IgD-negative memory B cell (primary cell): ENCODE measurements at regions not wholly inside any gene's neighbourhood (a gene's known extent, or its start where the extent isn't known, plus 50 kb on each side); places are given as distances from the start of the nearest gene placed in this dataset.

Experiments
- H3K27ac Mint-ChIP-seq, 3 donors: one replicate each; pipeline ENCODE4 v1.8.0; 2020 to 2022; ENCODE audit warnings: mild to moderate bottlenecking in 3 of 3, mixed read lengths in 3 of 3, moderate library complexity in 1 of 3
- H3K27me3 Mint-ChIP-seq: one replicate; pipeline ENCODE4 v1.8.0; 2021; ENCODE audit warnings: mixed read lengths
- H3K36me3 Mint-ChIP-seq: one replicate; pipeline ENCODE4 v1.8.0; 2020; ENCODE audit warnings: mild to moderate bottlenecking, mixed read lengths
- H3K4me1 Mint-ChIP-seq, 3 donors: one replicate each; pipeline ENCODE4 v1.8.0; 2020 to 2022; ENCODE audit warnings: mixed read lengths in 3 of 3, mild to moderate bottlenecking in 1 of 3
- H3K4me3 Mint-ChIP-seq, 4 donors: one replicate each; pipeline ENCODE4 v1.8.0; 2020 to 2022; ENCODE audit warnings: mild to moderate bottlenecking in 4 of 4, mixed read lengths in 4 of 4, moderate library complexity in 3 of 4
- H3K9me3 Mint-ChIP-seq, 3 donors: one replicate each; pipeline ENCODE4 v1.8.0; 2020 to 2021; ENCODE audit warnings: mixed read lengths in 3 of 3, mild to moderate bottlenecking in 1 of 3

- H3K4me3 Mint-ChIP-seq: no peak overlapping the region
- H3K27ac Mint-ChIP-seq: no peak overlapping the region
- H3K9me3 Mint-ChIP-seq: peaks cover 0 to 1% (median 0%) of the 10 kb centered on the region in 3 donors
- no peaks in the 10 kb centered on the region for H3K36me3 Mint-ChIP-seq
- H3K4me1 Mint-ChIP-seq: peaks cover 3 to 17% (median 3%) of the 10 kb centered on the region in 3 donors
- H3K27me3 Mint-ChIP-seq: no peaks in the 10 kb centered on the region
Measured at GRCh38 chr17:63095459-63095858, 129.4 kb downstream of the TANC2 start.

DNA sequence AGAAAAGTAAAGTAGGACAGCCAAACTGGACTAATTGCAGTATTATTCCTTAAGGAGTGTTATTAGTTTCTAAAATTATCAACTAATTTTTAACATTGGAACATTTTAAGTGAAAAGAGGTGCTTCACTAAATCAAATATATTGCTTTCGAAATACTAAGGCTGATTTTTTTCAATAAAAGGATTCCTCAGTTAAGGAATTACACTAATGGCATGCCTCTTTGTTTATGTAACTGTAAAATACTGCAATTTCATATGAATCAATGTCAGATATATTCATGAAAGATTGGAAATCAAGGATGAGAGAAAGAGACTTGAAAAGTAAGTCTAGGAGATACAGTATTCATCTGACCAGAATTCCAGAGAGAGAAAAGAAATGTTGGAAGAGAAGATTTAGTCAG is 129.8 kb downstream of the TANC2 start:
- no peaks in the 10 kb centered on the region for H3K36me3 Mint-ChIP-seq
- H3K4me3 Mint-ChIP-seq: no peak overlapping the region
- H3K9me3 Mint-ChIP-seq: peaks cover 0 to 1% (median 0%) of the 10 kb centered on the region in 3 donors
- H3K27ac Mint-ChIP-seq: no peak overlapping the region
- no peaks in the 10 kb centered on the region for H3K27me3 Mint-ChIP-seq
- H3K4me1 Mint-ChIP-seq: peaks cover 3 to 17% (median 3%) of the 10 kb centered on the region in 3 donors

DNA sequence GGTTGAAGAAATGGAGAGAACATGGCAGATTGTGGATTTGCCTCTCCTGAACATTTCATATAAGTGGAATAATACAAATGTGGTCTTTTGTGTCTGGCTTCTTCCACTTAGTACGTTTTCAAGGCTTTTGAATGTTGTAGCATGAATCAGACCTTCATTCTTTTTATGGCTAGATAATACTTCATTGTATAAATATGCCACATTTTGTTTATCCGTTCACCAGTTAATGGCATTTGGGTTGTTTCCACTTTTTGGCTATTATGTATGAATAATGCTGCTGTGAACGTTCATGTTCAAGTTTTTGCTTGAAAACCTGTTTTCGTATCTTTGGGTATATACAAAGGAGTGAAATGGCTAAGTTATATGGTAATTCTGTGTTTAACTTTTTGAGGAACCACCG is 130.4 kb downstream of the TANC2 start:
- H3K4me3 Mint-ChIP-seq: no peak overlapping the region
- H3K4me1 Mint-ChIP-seq: peaks cover 3 to 17% (median 3%) of the 10 kb centered on the region in 3 donors
- H3K9me3 Mint-ChIP-seq: peaks cover 0 to 1% (median 0%) of the 10 kb centered on the region in 3 donors
- no peaks in the 10 kb centered on the region for H3K36me3 Mint-ChIP-seq
- no peaks in the 10 kb centered on the region for H3K27me3 Mint-ChIP-seq
- H3K27ac Mint-ChIP-seq: no peak overlapping the region

- peaks cover 3 to 17% (median 3%) of the 10 kb centered on the region in 3 donors for H3K4me1 Mint-ChIP-seq
- no peak overlapping the region for H3K4me3 Mint-ChIP-seq
- peaks cover 2% of the 10 kb centered on the region for H3K36me3 Mint-ChIP-seq
- no peaks in the 10 kb centered on the region for H3K9me3 Mint-ChIP-seq
- no peaks in the 10 kb centered on the region for H3K27me3 Mint-ChIP-seq
- H3K27ac Mint-ChIP-seq: no peak overlapping the region
Measured at GRCh38 chr17:63099425-63099824, 133.4 kb downstream of the TANC2 start.

DNA sequence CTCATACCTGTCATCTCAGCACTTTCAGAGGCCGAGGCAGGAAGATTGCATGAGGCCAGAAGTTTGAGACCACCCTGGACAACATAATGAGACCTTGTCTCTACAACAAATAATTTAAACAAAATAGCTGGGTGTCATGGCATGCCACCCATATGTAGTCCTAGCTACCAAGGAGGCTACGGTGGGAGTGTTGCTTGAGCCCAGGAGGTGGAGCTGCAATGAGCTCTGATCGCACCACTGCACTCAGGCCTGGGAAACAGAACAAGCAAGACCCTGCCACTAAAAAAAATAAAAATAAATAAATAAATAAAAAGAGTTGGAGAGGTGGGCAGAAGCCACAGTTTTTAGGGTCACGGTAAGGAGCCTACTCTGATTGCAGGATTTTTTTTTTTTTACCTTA is 136.0 kb downstream of the TANC2 start:
- no peak overlapping the region for H3K27ac Mint-ChIP-seq
- H3K9me3 Mint-ChIP-seq: no peaks in the 10 kb centered on the region
- no peak overlapping the region for H3K4me3 Mint-ChIP-seq
- H3K36me3 Mint-ChIP-seq: peaks cover 2% of the 10 kb centered on the region
- no peaks in the 10 kb centered on the region for H3K27me3 Mint-ChIP-seq
- peaks cover 3 to 9% (median 3%) of the 10 kb centered on the region in 3 donors for H3K4me1 Mint-ChIP-seq

DNA sequence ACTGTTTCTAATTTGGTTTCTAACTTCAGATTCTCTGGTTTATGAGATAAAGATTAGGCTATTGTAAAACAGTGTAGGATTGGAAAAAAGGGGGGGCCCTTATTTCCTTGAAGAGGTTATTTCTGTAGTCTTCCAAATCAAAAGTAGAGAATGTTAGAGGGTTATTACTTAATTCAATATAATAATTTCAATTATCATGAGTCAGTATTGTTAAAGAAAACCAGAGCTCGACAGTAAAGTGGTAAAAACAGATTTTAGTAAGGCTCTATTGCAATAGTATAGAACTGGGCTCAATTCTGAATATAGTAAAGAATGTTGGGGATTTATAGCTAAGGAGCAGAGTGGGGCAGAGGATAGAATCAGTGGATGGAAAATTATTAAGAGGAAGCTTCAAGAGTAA is 140.0 kb downstream of the TANC2 start:
- Mint-ChIP-seq H3K4me3 (no peak overlapping the region), H3K4me1 (no peaks in the 10 kb centered on the region), H3K27ac (no peak overlapping the region), H3K27me3 (no peaks in the 10 kb centered on the region), H3K36me3 (peaks cover 2% of the 10 kb centered on the region), H3K9me3 (no peaks in the 10 kb centered on the region)

GRCh38 chr17:63109661-63110060 is 143.6 kb downstream of the TANC2 start:
- Mint-ChIP-seq H3K27me3 (no peaks in the 10 kb centered on the region), H3K4me1 (peaks cover 0 to 2% (median 0%) of the 10 kb centered on the region in 3 donors), H3K4me3 (no peak overlapping the region), H3K36me3 (no peaks in the 10 kb centered on the region), H3K9me3 (no peaks in the 10 kb centered on the region), H3K27ac (no peak overlapping the region)

DNA sequence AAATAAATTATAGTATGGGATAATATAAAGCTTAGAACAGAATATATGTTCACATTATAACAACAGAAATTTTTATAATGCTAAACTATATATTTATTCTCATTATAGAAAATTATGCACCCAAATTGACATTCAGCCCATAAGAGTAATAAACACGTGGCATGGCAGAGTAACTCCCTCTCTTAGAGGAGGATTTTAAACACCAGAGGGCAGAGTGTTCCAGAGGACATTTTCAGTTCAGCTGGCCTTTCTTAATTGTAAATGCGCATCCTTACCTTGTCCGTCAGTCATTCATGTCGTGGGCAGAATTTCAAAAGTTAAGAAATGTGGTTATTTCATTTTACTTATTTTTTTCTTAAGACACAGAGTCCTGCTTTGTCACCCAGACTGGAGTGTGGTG is 147.1 kb downstream of the TANC2 start:
- Mint-ChIP-seq H3K36me3 (no peaks in the 10 kb centered on the region), H3K9me3 (no peaks in the 10 kb centered on the region), H3K4me3 (no peak overlapping the region), H3K27ac (no peak overlapping the region), H3K4me1 (peaks cover 0 to 2% (median 0%) of the 10 kb centered on the region in 3 donors), H3K27me3 (no peaks in the 10 kb centered on the region)

DNA sequence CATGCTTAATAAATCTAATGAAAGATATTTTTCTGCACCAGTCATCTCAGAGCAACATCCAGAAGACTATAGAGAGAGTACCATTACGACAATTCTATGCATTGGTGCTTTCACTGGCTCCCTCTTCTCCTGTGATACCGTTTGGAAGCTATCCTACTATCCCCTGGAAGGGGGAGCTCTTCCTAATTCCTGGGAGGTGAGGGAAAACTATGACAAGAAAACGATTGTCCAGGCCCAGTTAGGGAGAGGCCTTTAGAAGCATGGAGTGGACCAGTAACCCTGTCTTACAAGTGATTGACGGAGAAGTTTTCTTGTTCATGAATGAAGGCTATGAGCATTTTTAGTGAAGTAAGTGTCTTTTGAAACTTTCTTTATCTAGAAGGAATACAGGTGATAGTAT is 150.2 kb downstream of the TANC2 start:
- peaks cover 0 to 2% (median 0%) of the 10 kb centered on the region in 3 donors for H3K4me1 Mint-ChIP-seq
- no peaks in the 10 kb centered on the region for H3K9me3 Mint-ChIP-seq
- no peaks in the 10 kb centered on the region for H3K27me3 Mint-ChIP-seq
- H3K36me3 Mint-ChIP-seq: no peaks in the 10 kb centered on the region
- no peak overlapping the region for H3K4me3 Mint-ChIP-seq
- H3K27ac Mint-ChIP-seq: no peak overlapping the region

- Mint-ChIP-seq H3K4me3 (no peak overlapping the region), H3K27ac (no peak overlapping the region), H3K4me1 (peaks cover 0 to 3% (median 0%) of the 10 kb centered on the region in 3 donors), H3K36me3 (no peaks in the 10 kb centered on the region), H3K27me3 (no peaks in the 10 kb centered on the region), H3K9me3 (no peaks in the 10 kb centered on the region)
Measured at GRCh38 chr17:63116967-63117830, 151.2 kb downstream of the TANC2 start.

- peaks cover 0 to 1% (median 0%) of the 10 kb centered on the region in 3 donors for H3K4me1 Mint-ChIP-seq
- H3K36me3 Mint-ChIP-seq: peaks cover 1% of the 10 kb centered on the region
- no peaks in the 10 kb centered on the region for H3K9me3 Mint-ChIP-seq
- H3K27ac Mint-ChIP-seq: no peak overlapping the region
- peaks cover 2% of the 10 kb centered on the region for H3K27me3 Mint-ChIP-seq
- no peak overlapping the region for H3K4me3 Mint-ChIP-seq
Measured at GRCh38 chr17:63120406-63120805, 154.4 kb downstream of the TANC2 start.

DNA sequence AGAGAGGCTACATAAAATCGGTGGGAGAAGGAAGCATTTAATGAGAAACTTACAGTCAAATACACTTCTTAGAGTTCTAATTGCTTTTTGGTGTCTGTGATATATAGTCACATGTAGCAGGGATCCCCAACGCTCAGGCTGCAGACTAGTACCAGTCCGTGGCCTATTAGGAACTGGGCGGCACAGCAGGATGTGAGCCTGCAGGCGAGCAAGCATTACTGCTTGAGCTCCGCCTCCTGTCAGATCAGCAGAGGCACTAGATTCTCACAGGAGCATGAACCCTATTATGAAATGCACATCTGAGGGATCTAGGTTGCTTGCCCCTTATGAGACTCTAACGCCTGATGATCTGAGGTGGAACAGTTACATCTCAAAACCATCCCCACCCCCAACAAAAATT is 158.5 kb downstream of the TANC2 start:
- Mint-ChIP-seq H3K4me3 (no peak overlapping the region), H3K9me3 (no peaks in the 10 kb centered on the region), H3K27ac (no peak overlapping the region)

GRCh38 chr17:63124958-63125357 is 158.9 kb downstream of the TANC2 start:
- Mint-ChIP-seq H3K9me3 (no peaks in the 10 kb centered on the region), H3K36me3 (peaks cover 1% of the 10 kb centered on the region), H3K27me3 (peaks cover 2% of the 10 kb centered on the region), H3K27ac (no peak overlapping the region), H3K4me1 (peaks cover 0 to 1% (median 0%) of the 10 kb centered on the region in 3 donors), H3K4me3 (no peak overlapping the region)

More for the DNA sequence above, 158.5 kb downstream of the TANC2 start:
- Mint-ChIP-seq H3K36me3 (peaks cover 1% of the 10 kb centered on the region), H3K4me1 (peaks cover 0 to 1% (median 0%) of the 10 kb centered on the region in 3 donors), H3K27me3 (peaks cover 2% of the 10 kb centered on the region)

DNA sequence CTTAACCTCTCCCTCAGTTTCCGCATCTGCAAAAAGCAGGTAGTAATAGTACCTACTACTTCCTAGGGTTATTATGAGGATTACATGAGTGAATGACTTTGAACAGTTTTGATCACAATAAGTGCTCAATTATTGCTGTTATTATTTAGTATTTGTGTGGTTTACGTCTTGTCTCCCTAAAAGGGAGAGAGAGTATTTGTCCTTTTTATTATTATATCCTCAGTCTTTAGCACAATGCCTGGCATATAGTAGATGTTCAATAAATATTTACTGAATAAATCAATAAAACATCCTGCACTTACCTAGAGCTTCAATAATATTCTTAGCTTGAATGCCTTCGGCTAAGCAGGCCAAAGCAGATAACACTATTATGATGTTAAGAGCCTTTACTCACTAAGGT is 160.0 kb downstream of the TANC2 start:
- Mint-ChIP-seq H3K4me1 (peaks cover 0 to 1% (median 0%) of the 10 kb centered on the region in 3 donors), H3K4me3 (no peak overlapping the region), H3K9me3 (no peaks in the 10 kb centered on the region), H3K36me3 (peaks cover 1% of the 10 kb centered on the region), H3K27ac (no peak overlapping the region), H3K27me3 (peaks cover 2% of the 10 kb centered on the region)

GRCh38 chr17:63126607-63127006 is 160.6 kb downstream of the TANC2 start:
- Mint-ChIP-seq H3K27me3 (peaks cover 2% of the 10 kb centered on the region), H3K36me3 (peaks cover 1% of the 10 kb centered on the region), H3K27ac (no peak overlapping the region), H3K4me3 (no peak overlapping the region), H3K4me1 (peaks cover 0 to 1% (median 0%) of the 10 kb centered on the region in 3 donors), H3K9me3 (no peaks in the 10 kb centered on the region)

GRCh38 chr17:63132459-63132911 is 166.4 kb downstream of the TANC2 start:
- no peak overlapping the region for H3K27ac Mint-ChIP-seq
- H3K9me3 Mint-ChIP-seq: no peaks in the 10 kb centered on the region
- peaks cover 2% of the 10 kb centered on the region for H3K36me3 Mint-ChIP-seq
- no peak overlapping the region for H3K4me3 Mint-ChIP-seq
- no peaks in the 10 kb centered on the region for H3K4me1 Mint-ChIP-seq
- no peaks in the 10 kb centered on the region for H3K27me3 Mint-ChIP-seq
